Subcutaneous abdominal adipose tissue (tissue), 5 donors: ENCODE measurements at regions not wholly inside any gene's neighbourhood (a gene's known extent, or its start where the extent isn't known, plus 50 kb on each side); places are given as distances from the start of the nearest gene placed in this dataset.

Experiments used
- H3K27ac ChIP-seq: one replicate; pipeline ENCODE4 v1.7.0; 2013; ENCODE audit warnings: low read depth, mild to moderate bottlenecking, inconsistent platforms, low read length, moderate library complexity
- H3K27me3 ChIP-seq, 5 donors: one replicate each; pipeline ENCODE4 v1.7.0; 2013; ENCODE audit warnings: low read length in 5 of 5, inconsistent platforms in 1 of 5; ENCODE audit not compliant: control insufficient read depth in 5 of 5, insufficient read depth in 4 of 5
- H3K36me3 ChIP-seq, 5 donors: one replicate each; pipeline ENCODE4 v1.7.0; 2013; ENCODE audit warnings: low read length in 5 of 5; ENCODE audit not compliant: control insufficient read depth in 5 of 5, insufficient read depth in 5 of 5
- H3K4me1 ChIP-seq, 5 donors: one replicate each; pipeline ENCODE4 v1.7.0; 2013; ENCODE audit warnings: low read length in 5 of 5, mild to moderate bottlenecking in 3 of 5, moderate library complexity in 1 of 5; ENCODE audit not compliant: control insufficient read depth in 5 of 5, insufficient read depth in 5 of 5
- H3K4me3 ChIP-seq, 5 donors: one replicate each; pipeline ENCODE4 v1.7.0; 2013; ENCODE audit warnings: low read length in 5 of 5, low read depth in 1 of 5
- H3K9ac ChIP-seq, 5 donors: one replicate each; pipeline ENCODE4 v1.7.0; 2013; ENCODE audit warnings: low read length in 5 of 5, mild to moderate bottlenecking in 4 of 5, moderate library complexity in 3 of 5
- H3K9me3 ChIP-seq, 5 donors: one replicate each; pipeline ENCODE4 v1.7.0; 2013; ENCODE audit warnings: low read length in 5 of 5; ENCODE audit not compliant: control insufficient read depth in 5 of 5
- donor health status: healthy.
- donor health status: healthy.
- donor health status: healthy.
- donor health status: healthy.
- donor health status: healthy.

GRCh38 chr2:38223256-38223655 lies 147.3 kb upstream of the CYP1B1 start:
- Histone ChIP-seq H3K9me3 (no peaks in the 10 kb centered on the region), H3K36me3 (no peaks in the 10 kb centered on the region), H3K27ac (no peak overlapping the region), H3K27me3 (no peaks in the 10 kb centered on the region), H3K4me3 (no peak overlapping the region), H3K4me1 (peaks cover 0 to 8% (median 6%) of the 10 kb centered on the region in 5 donors), H3K9ac (no peak overlapping the region)

- Histone ChIP-seq H3K9ac (no peak overlapping the region), H3K9me3 (no peaks in the 10 kb centered on the region), H3K36me3 (no peaks in the 10 kb centered on the region), H3K27ac (no peak overlapping the region), H3K4me3 (no peak overlapping the region), H3K27me3 (no peaks in the 10 kb centered on the region), H3K4me1 (peaks cover 0 to 19% (median 6%) of the 10 kb centered on the region in 5 donors)
Observed at GRCh38 chr2:38220164-38220563, 144.2 kb upstream of the CYP1B1 start.

GRCh38 chr2:38218995-38219394 lies 143.0 kb upstream of the CYP1B1 start:
- H3K9me3 ChIP-seq: no peaks in the 10 kb centered on the region
- no peak overlapping the region for H3K9ac ChIP-seq
- H3K27me3 ChIP-seq: no peaks in the 10 kb centered on the region
- no peaks in the 10 kb centered on the region for H3K36me3 ChIP-seq
- no peak overlapping the region for H3K27ac ChIP-seq
- H3K4me3 ChIP-seq: no peak overlapping the region
- peaks cover 0 to 19% (median 6%) of the 10 kb centered on the region in 5 donors for H3K4me1 ChIP-seq

DNA sequence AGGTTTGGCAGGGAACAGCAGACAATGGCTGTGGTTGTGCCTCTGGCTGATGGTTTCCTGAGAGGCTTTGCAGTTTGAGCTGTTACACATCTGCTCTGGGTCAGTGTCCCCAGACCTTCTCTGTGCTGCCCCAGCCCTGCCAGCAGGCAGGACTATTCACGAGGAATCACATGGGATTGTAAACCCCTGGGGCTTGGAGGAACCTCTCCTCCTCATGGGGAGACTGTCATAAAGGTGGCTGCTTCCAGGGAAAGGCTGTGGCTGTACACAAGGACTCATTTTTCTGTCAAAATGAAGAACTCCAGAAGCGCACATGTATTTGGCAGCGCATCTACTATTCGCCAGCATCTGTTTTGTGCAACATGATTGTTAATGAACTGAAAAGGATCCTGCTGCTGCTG lies 142.6 kb upstream of the CYP1B1 start:
- Histone ChIP-seq H3K9me3 (no peaks in the 10 kb centered on the region), H3K36me3 (no peaks in the 10 kb centered on the region), H3K27me3 (no peaks in the 10 kb centered on the region), H3K4me1 (peaks cover 0 to 19% (median 6%) of the 10 kb centered on the region in 5 donors), H3K27ac (no peak overlapping the region), H3K9ac (no peak overlapping the region), H3K4me3 (peak overlapping the region in 1 of 5 donors; percentile 8)

- no peak overlapping the region for H3K27ac ChIP-seq
- H3K27me3 ChIP-seq: no peaks in the 10 kb centered on the region
- H3K4me1 ChIP-seq: peaks cover 0 to 19% (median 6%) of the 10 kb centered on the region in 5 donors
- no peak overlapping the region for H3K4me3 ChIP-seq
- H3K9ac ChIP-seq: no peak overlapping the region
- no peaks in the 10 kb centered on the region for H3K9me3 ChIP-seq
- H3K36me3 ChIP-seq: no peaks in the 10 kb centered on the region
Observed at GRCh38 chr2:38217401-38218188, 141.6 kb upstream of the CYP1B1 start.

- Histone ChIP-seq H3K27me3 (no peaks in the 10 kb centered on the region), H3K36me3 (no peaks in the 10 kb centered on the region), H3K9me3 (peaks cover 0 to 2% (median 0%) of the 10 kb centered on the region in 5 donors), H3K27ac (no peak overlapping the region), H3K4me3 (no peak overlapping the region), H3K9ac (no peak overlapping the region), H3K4me1 (peaks cover 0 to 19% (median 6%) of the 10 kb centered on the region in 5 donors)
Observed at GRCh38 chr2:38216886-38217285, 140.9 kb upstream of the CYP1B1 start.

DNA sequence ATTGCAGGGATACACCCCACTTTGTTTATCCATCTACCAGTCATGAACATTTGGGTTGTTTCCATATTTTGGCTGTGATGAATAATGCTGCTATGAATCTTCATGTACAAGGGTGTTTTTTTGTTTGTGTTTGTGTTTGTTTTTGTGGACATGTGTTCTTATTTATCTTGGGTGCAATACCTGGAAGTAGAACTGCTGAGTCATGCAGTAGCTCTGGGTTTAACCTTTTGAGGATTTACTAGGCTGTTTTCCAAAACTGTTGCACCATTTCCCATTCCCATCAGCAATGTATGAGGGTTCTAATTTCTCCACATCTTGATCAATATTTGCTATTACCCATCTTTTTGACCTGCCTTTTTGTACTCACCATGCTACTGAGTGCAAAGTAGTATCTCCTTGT lies 140.0 kb upstream of the CYP1B1 start:
- peaks cover 0 to 8% (median 0%) of the 10 kb centered on the region in 5 donors for H3K9me3 ChIP-seq
- no peak overlapping the region for H3K4me3 ChIP-seq
- H3K27ac ChIP-seq: no peak overlapping the region
- no peak overlapping the region for H3K9ac ChIP-seq
- H3K36me3 ChIP-seq: no peaks in the 10 kb centered on the region
- H3K4me1 ChIP-seq: peaks cover 0 to 19% (median 6%) of the 10 kb centered on the region in 5 donors
- no peaks in the 10 kb centered on the region for H3K27me3 ChIP-seq

DNA sequence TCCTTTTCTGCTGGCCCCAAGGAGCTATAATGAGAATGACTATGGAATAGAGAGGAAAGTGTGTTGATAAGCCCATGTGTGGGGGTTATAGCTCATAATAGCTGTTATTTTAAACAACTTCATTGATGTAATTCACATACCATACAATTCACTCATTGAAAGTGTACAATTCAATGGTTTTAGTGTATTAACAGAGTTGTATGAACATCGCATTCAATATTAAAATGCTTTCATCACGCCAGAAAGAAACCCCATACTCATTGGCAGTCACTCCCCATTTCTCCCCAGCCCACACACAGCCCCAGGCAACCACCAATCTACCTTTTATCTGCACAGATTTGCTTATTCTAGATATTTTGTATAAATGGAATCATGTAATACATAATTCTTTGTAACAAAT lies 139.6 kb upstream of the CYP1B1 start:
- peaks cover 0 to 8% (median 0%) of the 10 kb centered on the region in 5 donors for H3K9me3 ChIP-seq
- no peaks in the 10 kb centered on the region for H3K36me3 ChIP-seq
- no peaks in the 10 kb centered on the region for H3K27me3 ChIP-seq
- no peak overlapping the region for H3K27ac ChIP-seq
- no peak overlapping the region for H3K9ac ChIP-seq
- H3K4me3 ChIP-seq: no peak overlapping the region
- H3K4me1 ChIP-seq: peaks cover 0 to 19% (median 6%) of the 10 kb centered on the region in 5 donors

- H3K27me3 ChIP-seq: no peaks in the 10 kb centered on the region
Observed at GRCh38 chr2:38214209-38214717, 138.3 kb upstream of the CYP1B1 start.

DNA sequence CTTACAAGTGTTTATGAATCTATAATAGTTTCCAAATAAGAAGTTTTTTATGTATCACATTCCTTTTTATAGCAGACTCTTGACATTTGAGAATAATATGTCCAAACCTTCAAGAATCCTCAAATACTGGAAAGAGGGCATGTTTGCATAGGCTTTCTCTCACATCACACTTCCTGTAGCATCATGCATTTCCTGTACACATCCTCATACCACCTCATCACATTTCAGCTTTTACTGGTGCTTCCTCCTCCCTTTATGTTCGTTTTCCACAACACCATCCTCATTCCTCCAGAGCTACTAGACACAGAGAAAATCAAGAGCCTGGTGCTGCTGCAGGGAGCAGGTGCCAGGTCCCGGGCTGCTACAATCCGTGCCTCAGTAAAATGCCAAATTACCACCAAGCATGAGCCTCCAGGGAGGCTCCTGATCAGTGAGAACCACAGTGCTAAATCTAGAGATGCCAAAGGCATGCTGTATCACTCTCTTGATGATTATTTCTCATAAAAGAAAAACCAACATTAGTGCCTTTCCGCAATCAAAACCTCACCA lies 137.7 kb upstream of the CYP1B1 start:
- Histone ChIP-seq H3K9ac (no peak overlapping the region), H3K36me3 (no peaks in the 10 kb centered on the region), H3K4me1 (peaks cover 0 to 18% (median 4%) of the 10 kb centered on the region in 5 donors), H3K27ac (no peak overlapping the region), H3K9me3 (peaks cover 0 to 8% (median 0%) of the 10 kb centered on the region in 5 donors), H3K4me3 (no peak overlapping the region), H3K27me3 (no peaks in the 10 kb centered on the region)

More at GRCh38 chr2:38214209-38214717, 138.3 kb upstream of the CYP1B1 start:
- Histone ChIP-seq H3K9ac (no peak overlapping the region), H3K9me3 (peaks cover 0 to 8% (median 0%) of the 10 kb centered on the region in 5 donors), H3K4me1 (peaks cover 0 to 19% (median 6%) of the 10 kb centered on the region in 5 donors), H3K27ac (no peak overlapping the region), H3K4me3 (no peak overlapping the region), H3K36me3 (no peaks in the 10 kb centered on the region)
